ENCODE measurements at regions not wholly inside any gene's neighbourhood (a gene's known extent, or its start where the extent isn't known, plus 50 kb on each side); places are given as distances from the start of the nearest gene placed in this dataset.

DNA sequence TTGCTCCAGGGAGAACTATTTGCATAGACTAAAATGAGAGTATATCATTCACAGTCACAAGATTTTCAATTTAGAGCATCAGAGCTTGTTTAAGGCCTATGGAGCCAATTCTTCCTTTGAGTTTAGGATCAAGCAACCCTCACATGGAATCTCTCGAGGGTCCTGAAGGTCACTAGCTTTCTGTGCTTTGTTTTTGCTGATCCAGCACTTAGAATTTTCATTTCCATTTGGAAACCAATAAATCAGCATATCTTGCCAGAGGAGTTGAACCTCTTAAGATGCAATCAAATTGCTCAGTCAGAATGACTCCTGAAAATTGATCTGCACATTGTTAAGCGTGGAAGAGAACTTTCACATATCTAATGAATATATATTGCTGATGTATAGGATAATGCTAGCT is 1039.6 kb downstream of the PDHA2 start:
- Histone ChIP-seq H3K4me3 (ENCODE audit: low read length) (no peak overlapping the region), H3K4me1 (ENCODE audit: control insufficient read depth, insufficient read depth, low read length) (peaks cover 4% of the 10 kb centered on the region), H3K9me3 (ENCODE audit: control insufficient read depth, low read length) (peaks cover 34% of the 10 kb centered on the region), H3K9ac (ENCODE audit: extremely low read depth, low read length, poor library complexity, severe bottlenecking) (no peak overlapping the region), H3K27me3 (ENCODE audit: control insufficient read depth, insufficient read depth, low read length, poor library complexity, severe bottlenecking) (no peaks in the 10 kb centered on the region), H3K36me3 (ENCODE audit: control insufficient read depth, insufficient read depth, low read length) (no peaks in the 10 kb centered on the region), H3K27ac (ENCODE audit: low read depth, low read length) (no peak overlapping the region)
- Mint-ChIP-seq H3K9me3 (peaks cover 38% of the 10 kb centered on the region), H3K27ac (no peak overlapping the region), H3K36me3 (ENCODE audit: low read depth) (no peaks in the 10 kb centered on the region), H3K4me1 (no peaks in the 10 kb centered on the region), H3K4me3 (no peak overlapping the region), H3K27me3 (ENCODE audit: insufficient read depth) (no peaks in the 10 kb centered on the region)
- no peak for DNase-seq
- TF ChIP-seq, protein P1, sequence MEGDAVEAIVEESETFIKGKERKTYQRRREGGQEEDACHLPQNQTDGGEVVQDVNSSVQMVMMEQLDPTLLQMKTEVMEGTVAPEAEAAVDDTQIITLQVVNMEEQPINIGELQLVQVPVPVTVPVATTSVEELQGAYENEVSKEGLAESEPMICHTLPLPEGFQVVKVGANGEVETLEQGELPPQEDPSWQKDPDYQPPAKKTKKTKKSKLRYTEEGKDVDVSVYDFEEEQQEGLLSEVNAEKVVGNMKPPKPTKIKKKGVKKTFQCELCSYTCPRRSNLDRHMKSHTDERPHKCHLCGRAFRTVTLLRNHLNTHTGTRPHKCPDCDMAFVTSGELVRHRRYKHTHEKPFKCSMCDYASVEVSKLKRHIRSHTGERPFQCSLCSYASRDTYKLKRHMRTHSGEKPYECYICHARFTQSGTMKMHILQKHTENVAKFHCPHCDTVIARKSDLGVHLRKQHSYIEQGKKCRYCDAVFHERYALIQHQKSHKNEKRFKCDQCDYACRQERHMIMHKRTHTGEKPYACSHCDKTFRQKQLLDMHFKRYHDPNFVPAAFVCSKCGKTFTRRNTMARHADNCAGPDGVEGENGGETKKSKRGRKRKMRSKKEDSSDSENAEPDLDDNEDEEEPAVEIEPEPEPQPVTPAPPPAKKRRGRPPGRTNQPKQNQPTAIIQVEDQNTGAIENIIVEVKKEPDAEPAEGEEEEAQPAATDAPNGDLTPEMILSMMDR (conservative IDR thresholded peaks at IDR 0.05), result no peak
- WGBS, 2 experiments (ENCODE audit: insufficient coverage in 1 of 2, insufficient read length in 1 of 2), result 73% methylated on average over 2 of the region's 2 CpGs; no CpG with 5 or more reads in 1 of the 2 experiments

DNA sequence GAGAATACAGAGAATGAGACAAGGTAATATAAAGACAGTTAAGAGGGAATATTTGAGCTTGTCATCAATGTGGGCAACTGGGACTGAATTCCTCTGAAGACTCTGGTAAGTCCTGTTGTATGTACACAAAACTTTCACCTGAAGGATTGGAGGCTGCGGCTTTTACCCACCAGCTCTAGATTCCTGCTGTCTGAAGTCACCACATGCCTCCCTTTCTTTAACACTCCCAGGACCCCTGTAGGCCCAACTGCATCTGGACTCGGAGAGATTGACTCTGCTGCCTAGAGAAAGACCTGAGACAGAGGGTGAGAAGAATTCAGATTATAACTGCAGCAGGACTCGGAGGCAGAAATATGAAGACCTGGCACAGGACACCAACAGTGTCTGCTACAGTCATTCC is 1048.0 kb downstream of the PDHA2 start:
- Histone ChIP-seq H3K27ac (ENCODE audit: low read depth, low read length) (no peak overlapping the region), H3K4me1 (ENCODE audit: control insufficient read depth, insufficient read depth, low read length) (no peaks in the 10 kb centered on the region), H3K36me3 (ENCODE audit: control insufficient read depth, insufficient read depth, low read length) (no peaks in the 10 kb centered on the region), H3K9ac (ENCODE audit: extremely low read depth, low read length, poor library complexity, severe bottlenecking) (no peak overlapping the region), H3K27me3 (ENCODE audit: control insufficient read depth, insufficient read depth, low read length, poor library complexity, severe bottlenecking) (no peaks in the 10 kb centered on the region), H3K4me3 (ENCODE audit: low read length) (no peak overlapping the region), H3K9me3 (ENCODE audit: control insufficient read depth, low read length) (no peaks in the 10 kb centered on the region)
- TF ChIP-seq, protein P1 (conservative IDR thresholded peaks at IDR 0.05), result no peak
- H3K27ac Mint-ChIP-seq, result peak overlapping the region; percentile 35
- H3K4me1 Mint-ChIP-seq, result peaks cover 7% of the 10 kb centered on the region
- WGBS, 2 experiments (ENCODE audit: insufficient coverage in 1 of 2, insufficient read length in 1 of 2), result 64 to 81% methylated on average over 2 to 3 of the region's 3 CpGs
- DNase-seq, result peak; percentile 67
- no peak overlapping the region for H3K4me3 Mint-ChIP-seq
- no peaks in the 10 kb centered on the region for H3K9me3 Mint-ChIP-seq
- H3K27me3 Mint-ChIP-seq (ENCODE audit: insufficient read depth), result no peaks in the 10 kb centered on the region
- H3K36me3 Mint-ChIP-seq (ENCODE audit: low read depth), result no peaks in the 10 kb centered on the region

DNA sequence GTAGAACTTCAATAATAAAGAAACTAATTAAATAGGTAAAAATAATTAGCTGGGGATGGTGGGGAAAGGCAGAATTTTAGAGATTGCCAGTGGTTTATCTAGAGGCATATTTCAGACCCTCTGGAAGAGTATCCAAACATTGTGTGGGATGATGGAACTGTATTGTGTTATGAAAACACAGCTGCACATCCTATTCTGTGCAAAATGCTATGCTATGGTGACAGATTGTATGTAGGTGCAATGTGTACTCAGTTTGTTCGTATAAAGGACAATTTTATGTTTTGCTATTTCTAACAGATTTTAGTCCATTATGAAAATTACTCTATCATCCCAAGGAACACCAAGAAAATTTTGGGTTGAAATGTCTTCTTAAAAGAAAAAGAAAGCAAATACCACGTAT is 1054.7 kb downstream of the PDHA2 start:
- no peak for DNase-seq
- Mint-ChIP-seq H3K4me3 (no peak overlapping the region), H3K36me3 (ENCODE audit: low read depth) (no peaks in the 10 kb centered on the region), H3K4me1 (no peaks in the 10 kb centered on the region), H3K27ac (no peak overlapping the region), H3K9me3 (no peaks in the 10 kb centered on the region), H3K27me3 (ENCODE audit: insufficient read depth) (no peaks in the 10 kb centered on the region)
- no peak overlapping the region for H3K9ac ChIP-seq (ENCODE audit: extremely low read depth, low read length, poor library complexity, severe bottlenecking)
- no peaks in the 10 kb centered on the region for H3K9me3 ChIP-seq (ENCODE audit: control insufficient read depth, low read length)
- H3K4me1 ChIP-seq (ENCODE audit: control insufficient read depth, insufficient read depth, low read length), result no peaks in the 10 kb centered on the region
- no peaks in the 10 kb centered on the region for H3K27me3 ChIP-seq (ENCODE audit: control insufficient read depth, insufficient read depth, low read length, poor library complexity, severe bottlenecking)
- H3K27ac ChIP-seq (ENCODE audit: low read depth, low read length), result no peak overlapping the region
- TF ChIP-seq, protein P1 (conservative IDR thresholded peaks at IDR 0.05), result no peak
- H3K36me3 ChIP-seq (ENCODE audit: control insufficient read depth, insufficient read depth, low read length), result no peaks in the 10 kb centered on the region
- no peak overlapping the region for H3K4me3 ChIP-seq (ENCODE audit: low read length)
- 83% methylated on average over 1 of the region's 2 CpGs; no CpG with 5 or more reads in 1 of the 2 experiments for WGBS, 2 experiments (ENCODE audit: insufficient coverage in 1 of 2, insufficient read length in 1 of 2)
